GM12878 (cell line): ENCODE measurements at regions not wholly inside any gene's neighbourhood (a gene's known extent, or its start where the extent isn't known, plus 50 kb on each side); places are given as distances from the start of the nearest gene placed in this dataset.

Source experiments
- ATAC-seq: fragments of 200-7000 bp; cut with Tn5 transposase; 3 replicates; pipeline ENCODE4 v1.9.1; 2020; ENCODE audit warnings: mild to moderate bottlenecking, moderate library complexity
- BruUV-seq: library from RNA; stranded (reverse); fragments of 400-500 nt; replicated peaks from 2 replicates; lab custom pipeline; 2021; lab: Mats Ljungman, UMichigan
- CTCF ChIA-PET: fragments of 300-600 bp; sonication (Branson Sonifier 250); formaldehyde crosslinking; extraction: SDS; loops from one replicate; lab custom pipeline; 2021; ENCODE audit warnings: inconsistent platforms; lab: Yijun Ruan, JAX
- POLR2A ChIA-PET: fragments of 350-600 bp; formaldehyde crosslinking; extraction: SDS; loops from one replicate; lab custom pipeline; 2021; ENCODE audit warnings: inconsistent platforms; lab: Charles Lee
- RAD21 ChIA-PET: fragments of 300-600 bp; sonication (Branson Sonifier 250); formaldehyde crosslinking; loops from one replicate; lab custom pipeline; 2023; ENCODE audit warnings: antibody characterized with exemption; ENCODE audit not compliant: unreplicated experiment; lab: Charles Lee
- SMC1A ChIA-PET: fragments of 300-600 bp; sonication (Branson Sonifier 250); formaldehyde crosslinking; loops from one replicate; lab custom pipeline; 2023; ENCODE audit not compliant: unreplicated experiment, uncharacterized antibody; lab: Charles Lee
- DNase-seq: peaks from one replicate; pipeline ENCODE4 v3.0.0-alpha.2; 2011; ENCODE audit warnings: low read depth, low spot score
- FAIRE-seq: peaks from 3 replicates; lab custom pipeline; 2011; peaks lifted over from hg19 to GRCh38; lab: Jason Lieb, UNC
- H2AFZ ChIP-seq: 2 replicates; pipeline ENCODE4 v1.6.0; 2011; ENCODE audit warnings: low read depth, low read length, control low read depth; ENCODE audit not compliant: control insufficient read depth
- H3K27ac ChIP-seq: 2 replicates; pipeline ENCODE4 v1.5.1; 2011; ENCODE audit warnings: control low read depth; ENCODE audit not compliant: control insufficient read depth, insufficient read depth
- H3K27me3 ChIP-seq, 2 experiments: replicated peaks in 1 of 2; 2 replicates each; pipeline versions ENCODE4 v1.6.0 to v1.6.1; 2011; ENCODE audit warnings: low read length in 1 of 2; ENCODE audit not compliant: control insufficient read depth in 2 of 2, insufficient read depth in 2 of 2
- H3K36me3 ChIP-seq, 2 experiments: 2 replicates each; pipeline ENCODE4 v1.5.1; 2011; ENCODE audit warnings: low read length in 1 of 2; ENCODE audit not compliant: control insufficient read depth in 2 of 2, insufficient read depth in 2 of 2
- H3K4me1 ChIP-seq: 2 replicates; pipeline ENCODE4 v1.6.1; 2011; ENCODE audit warnings: mild to moderate bottlenecking, low read length, moderate library complexity, mixed read lengths; ENCODE audit not compliant: control insufficient read depth, insufficient read depth
- H3K4me2 ChIP-seq: 2 replicates; pipeline ENCODE4 v1.6.0; 2011; ENCODE audit warnings: control low read depth; ENCODE audit not compliant: control insufficient read depth, insufficient read depth
- H3K4me3 ChIP-seq: fragments of 200-600 bp; sonication (generic); 2 replicates; pipeline ENCODE4 v1.5.1; 2016
- H3K79me2 ChIP-seq: 2 replicates; pipeline ENCODE4 v1.6.0; 2011; ENCODE audit warnings: low read length; ENCODE audit not compliant: control insufficient read depth, insufficient read depth
- H3K9ac ChIP-seq: 2 replicates; pipeline ENCODE4 v1.8.0; 2011; ENCODE audit warnings: low read length, control low read depth, mixed read lengths; ENCODE audit not compliant: control insufficient read depth, insufficient read depth
- H3K9me3 ChIP-seq: replicated peaks from 3 replicates; pipeline ENCODE4 v1.5.1; 2011; ENCODE audit warnings: mild to moderate bottlenecking, low read length; ENCODE audit not compliant: control insufficient read depth, insufficient read depth
- H4K20me1 ChIP-seq: 2 replicates; pipeline ENCODE4 v1.6.0; 2011; ENCODE audit not compliant: control insufficient read depth, insufficient read depth
- ASH2L ChIP-seq: fragments of 300-600, 200-600 bp; sonication (generic); IDR thresholded peaks from 2 replicates; pipeline ENCODE4 v1.6.1; 2017; ENCODE audit warnings: low read depth, mild to moderate bottlenecking, borderline replicate concordance
- BMI1 ChIP-seq: fragments of 450-650 bp; IDR thresholded peaks from 2 replicates; pipeline ENCODE4 v1.6.1; 2016; ENCODE audit warnings: mild to moderate bottlenecking, moderate library complexity, borderline replicate concordance
- CEBPZ ChIP-seq: fragments of 150-350 bp; IDR thresholded peaks from 2 replicates; pipeline ENCODE4 v1.6.1; 2016; ENCODE audit warnings: low read depth, low read length
- CHD2 ChIP-seq: IDR thresholded peaks from 2 replicates; pipeline ENCODE4 v1.6.1; 2011; ENCODE audit warnings: low read depth, low read length, improper control_type of control experiment, borderline replicate concordance
- IRF4 ChIP-seq: IDR thresholded peaks from 2 replicates; pipeline ENCODE4 v1.6.1; 2011; ENCODE audit warnings: low read depth, low read length
- LARP7 ChIP-seq: fragments of 450-650 bp; IDR thresholded peaks from 2 replicates; pipeline ENCODE4 v1.6.1; 2017; ENCODE audit warnings: mild to moderate bottlenecking
- SP1 ChIP-seq: IDR thresholded peaks from one replicate; pipeline ENCODE4 v1.6.1; 2011; ENCODE audit warnings: low read depth, low read length
- ZBTB11 ChIP-seq: fragments of 450-650 bp; formaldehyde crosslinking; IDR thresholded peaks from 2 replicates; pipeline ENCODE4 v1.5.0; 2022; ENCODE audit warnings: mild to moderate bottlenecking, missing genetic modification characterization
- in situ Hi-C: fragments of 300-500 bp; cut with MboI; formaldehyde crosslinking; loops from 9 replicates; pipeline ENCODE4 v1.14.3; 2018; ENCODE audit warnings: mixed read lengths
- intact Hi-C: fragments of 100-400 bp; cut with micrococcal nuclease; formaldehyde crosslinking; loops from one replicate; pipeline ENCODE4 v1.14.2; 2022; ENCODE audit not compliant: unreplicated experiment

GRCh38 chr2:157971702-157972101 lies 95.6 kb upstream of the ACVR1 start:
- no peak overlapping the region for H3K4me3 ChIP-seq
- no peak overlapping the region for H3K27ac ChIP-seq
- H3K27me3 ChIP-seq: no peaks in the 10 kb centered on the region
- no TSS peak for BruUV-seq
- no peaks in the 10 kb centered on the region for H3K79me2 ChIP-seq
- ChIA-PET POLR2A (no interaction called here), SMC1A (no interaction called here), CTCF (no interaction called here), RAD21 (no interaction called here)
- no peaks in the 10 kb centered on the region for H3K9me3 ChIP-seq
- no peak overlapping the region for H2AFZ ChIP-seq
- no peak for FAIRE-seq
- no peak for DNase-seq
- in situ Hi-C loops (no loop called here), intact Hi-C loops (no loop called here)
- no peaks in the 10 kb centered on the region for H3K4me1 ChIP-seq
- no peaks in the 10 kb centered on the region for H3K36me3 ChIP-seq
- H3K4me2 ChIP-seq: no peak overlapping the region
- TF ChIP-seq IRF4 (no peak), SP1 (no peak), LARP7 (no peak), BMI1 (no peak), ASH2L (no peak), CEBPZ (no peak), CHD2 (no peak), ZBTB11 (CRISPR knock-in tag) (no peak)
- no peak overlapping the region for H3K9ac ChIP-seq
- no peaks in the 10 kb centered on the region for H4K20me1 ChIP-seq
- no peak for ATAC-seq
